ENCODE measurements at regions not wholly inside any gene's neighbourhood (a gene's known extent, or its start where the extent isn't known, plus 50 kb on each side); places are given as distances from the start of the nearest gene placed in this dataset.

GRCh38 chr7:45980973-45981372 is 59.9 kb upstream of the IGFBP3 start:
- CTCF ChIA-PET (ENCODE audit: partially characterized antibody), result no interaction called here
- DNase-seq, result no peak
- no peaks in the 10 kb centered on the region for H3K4me1 Mint-ChIP-seq
- Histone ChIP-seq H3K27me3 (ENCODE audit: insufficient read depth, low read length) (no peaks in the 10 kb centered on the region), H3K4me1 (ENCODE audit: insufficient read depth, low read length) (no peaks in the 10 kb centered on the region), H3K4me3 (ENCODE audit: low read length in 2 of 2) (no peak overlapping the region), H3K36me3 (ENCODE audit: insufficient read depth, low read length) (no peaks in the 10 kb centered on the region), H3K27ac (ENCODE audit: low read depth, low read length) (no peak overlapping the region), H3K9me3 (ENCODE audit: control insufficient read depth in 1 of 2, low read length in 2 of 2) (no peaks in the 10 kb centered on the region)
- H3K27me3 Mint-ChIP-seq, result no peaks in the 10 kb centered on the region
- peaks cover 6 to 11% of the 10 kb centered on the region in 2 donors for H3K36me3 Mint-ChIP-seq
- intact Hi-C loops (cut with micrococcal nuclease), result no loop called here
- no peak overlapping the region for H3K27ac Mint-ChIP-seq
- POLR2A ChIA-PET (ENCODE audit: partially characterized antibody), result no interaction called here
- H3K9me3 Mint-ChIP-seq, result peaks cover 0 to 2% (median 0%) of the 10 kb centered on the region in 8 donors
- no peak overlapping the region for H3K4me3 Mint-ChIP-seq

GRCh38 chr7:45980181-45980905 is 59.3 kb upstream of the IGFBP3 start:
- H3K36me3 Mint-ChIP-seq, result peaks cover 6 to 11% of the 10 kb centered on the region in 2 donors
- H3K27me3 Mint-ChIP-seq, result no peaks in the 10 kb centered on the region
- CTCF ChIA-PET (ENCODE audit: partially characterized antibody), result no interaction called here
- POLR2A ChIA-PET (ENCODE audit: partially characterized antibody), result no interaction called here
- H3K27ac Mint-ChIP-seq, result no peak overlapping the region
- Histone ChIP-seq H3K27me3 (ENCODE audit: insufficient read depth, low read length) (no peaks in the 10 kb centered on the region), H3K4me3 (ENCODE audit: low read length in 2 of 2) (no peak overlapping the region), H3K9me3 (ENCODE audit: control insufficient read depth in 1 of 2, low read length in 2 of 2) (no peaks in the 10 kb centered on the region), H3K4me1 (ENCODE audit: insufficient read depth, low read length) (no peaks in the 10 kb centered on the region), H3K27ac (ENCODE audit: low read depth, low read length) (no peak overlapping the region), H3K36me3 (ENCODE audit: insufficient read depth, low read length) (no peaks in the 10 kb centered on the region)
- peaks cover 0 to 2% (median 0%) of the 10 kb centered on the region in 8 donors for H3K9me3 Mint-ChIP-seq
- DNase-seq, result no peak
- H3K4me3 Mint-ChIP-seq, result no peak overlapping the region
- intact Hi-C loops (cut with micrococcal nuclease), result no loop called here
- H3K4me1 Mint-ChIP-seq, result no peaks in the 10 kb centered on the region

- H3K27me3 Mint-ChIP-seq, result no peaks in the 10 kb centered on the region
- H3K9me3 Mint-ChIP-seq, result peaks cover 0 to 2% (median 0%) of the 10 kb centered on the region in 8 donors
- H3K4me3 ChIP-seq (ENCODE audit: low read length in 2 of 2), result no peak overlapping the region
- POLR2A ChIA-PET (ENCODE audit: partially characterized antibody), result no interaction called here
- H3K4me1 ChIP-seq (ENCODE audit: insufficient read depth, low read length), result no peaks in the 10 kb centered on the region
- CTCF ChIA-PET (ENCODE audit: partially characterized antibody), result no interaction called here
- intact Hi-C loops (cut with micrococcal nuclease), result no loop called here
- H3K4me3 Mint-ChIP-seq, result no peak overlapping the region
- no peaks in the 10 kb centered on the region for H3K27me3 ChIP-seq (ENCODE audit: insufficient read depth, low read length)
- H3K36me3 Mint-ChIP-seq, result peaks cover 6 to 11% of the 10 kb centered on the region in 2 donors
- H3K27ac Mint-ChIP-seq, result no peak overlapping the region
- DNase-seq, result no peak
- H3K36me3 ChIP-seq (ENCODE audit: insufficient read depth, low read length), result no peaks in the 10 kb centered on the region
- H3K4me1 Mint-ChIP-seq, result no peaks in the 10 kb centered on the region
- no peak overlapping the region for H3K27ac ChIP-seq (ENCODE audit: low read depth, low read length)
- H3K9me3 ChIP-seq (ENCODE audit: control insufficient read depth in 1 of 2, low read length in 2 of 2), result no peaks in the 10 kb centered on the region
Measured at GRCh38 chr7:45979275-45980180, 58.5 kb upstream of the IGFBP3 start.

- POLR2A ChIA-PET (ENCODE audit: partially characterized antibody), result no interaction called here
- no peaks in the 10 kb centered on the region for H3K4me1 Mint-ChIP-seq
- H3K9me3 Mint-ChIP-seq, result peaks cover 0 to 2% (median 0%) of the 10 kb centered on the region in 8 donors
- no peak overlapping the region for H3K4me3 Mint-ChIP-seq
- Histone ChIP-seq H3K27me3 (ENCODE audit: insufficient read depth, low read length) (no peaks in the 10 kb centered on the region), H3K4me3 (ENCODE audit: low read length in 2 of 2) (no peak overlapping the region), H3K27ac (ENCODE audit: low read depth, low read length) (no peak overlapping the region), H3K36me3 (ENCODE audit: insufficient read depth, low read length) (no peaks in the 10 kb centered on the region), H3K9me3 (ENCODE audit: control insufficient read depth in 1 of 2, low read length in 2 of 2) (no peaks in the 10 kb centered on the region), H3K4me1 (ENCODE audit: insufficient read depth, low read length) (no peaks in the 10 kb centered on the region)
- DNase-seq, result no peak
- intact Hi-C loops (cut with micrococcal nuclease), result no loop called here
- H3K27ac Mint-ChIP-seq, result no peak overlapping the region
- H3K27me3 Mint-ChIP-seq, result no peaks in the 10 kb centered on the region
- H3K36me3 Mint-ChIP-seq, result peaks cover 6 to 11% of the 10 kb centered on the region in 2 donors
- CTCF ChIA-PET (ENCODE audit: partially characterized antibody), result no interaction called here
Measured at GRCh38 chr7:45978731-45979211, 57.7 kb upstream of the IGFBP3 start.

GRCh38 chr7:45978010-45978681 is 57.1 kb upstream of the IGFBP3 start:
- no peaks in the 10 kb centered on the region for H3K27me3 ChIP-seq (ENCODE audit: insufficient read depth, low read length)
- no peak overlapping the region for H3K4me3 ChIP-seq (ENCODE audit: low read length in 2 of 2)
- Mint-ChIP-seq H3K9me3 (peaks cover 0 to 2% (median 0%) of the 10 kb centered on the region in 8 donors), H3K27ac (no peak overlapping the region), H3K27me3 (no peaks in the 10 kb centered on the region), H3K4me3 (no peak overlapping the region), H3K36me3 (peaks cover 6 to 11% of the 10 kb centered on the region in 2 donors), H3K4me1 (no peaks in the 10 kb centered on the region)
- no peaks in the 10 kb centered on the region for H3K9me3 ChIP-seq (ENCODE audit: control insufficient read depth in 1 of 2, low read length in 2 of 2)
- no peak overlapping the region for H3K27ac ChIP-seq (ENCODE audit: low read depth, low read length)
- H3K36me3 ChIP-seq (ENCODE audit: insufficient read depth, low read length), result no peaks in the 10 kb centered on the region
- ChIA-PET CTCF (ENCODE audit: partially characterized antibody) (no interaction called here), POLR2A (ENCODE audit: partially characterized antibody) (no interaction called here)
- no peak for DNase-seq
- no peaks in the 10 kb centered on the region for H3K4me1 ChIP-seq (ENCODE audit: insufficient read depth, low read length)
- intact Hi-C loops (cut with micrococcal nuclease), result no loop called here

GRCh38 chr7:45977256-45977780 is 56.2 kb upstream of the IGFBP3 start:
- ChIA-PET POLR2A (ENCODE audit: partially characterized antibody) (no interaction called here), CTCF (ENCODE audit: partially characterized antibody) (no interaction called here)
- intact Hi-C loops (cut with micrococcal nuclease), result no loop called here
- H3K9me3 ChIP-seq (ENCODE audit: control insufficient read depth in 1 of 2, low read length in 2 of 2), result no peaks in the 10 kb centered on the region
- no peak for DNase-seq
- Mint-ChIP-seq H3K27ac (no peak overlapping the region), H3K36me3 (peaks cover 6 to 11% of the 10 kb centered on the region in 2 donors), H3K4me1 (no peaks in the 10 kb centered on the region), H3K27me3 (no peaks in the 10 kb centered on the region), H3K4me3 (no peak overlapping the region), H3K9me3 (peaks cover 0 to 2% (median 0%) of the 10 kb centered on the region in 8 donors)
- no peaks in the 10 kb centered on the region for H3K4me1 ChIP-seq (ENCODE audit: insufficient read depth, low read length)
- H3K36me3 ChIP-seq (ENCODE audit: insufficient read depth, low read length), result no peaks in the 10 kb centered on the region
- no peaks in the 10 kb centered on the region for H3K27me3 ChIP-seq (ENCODE audit: insufficient read depth, low read length)
- H3K4me3 ChIP-seq (ENCODE audit: low read length in 2 of 2), result no peak overlapping the region
- H3K27ac ChIP-seq (ENCODE audit: low read depth, low read length), result no peak overlapping the region

- no peaks in the 10 kb centered on the region for H3K27me3 ChIP-seq (ENCODE audit: insufficient read depth, low read length)
- no peak overlapping the region for H3K4me3 ChIP-seq (ENCODE audit: low read length in 2 of 2)
- Mint-ChIP-seq H3K36me3 (peaks cover 6 to 10% of the 10 kb centered on the region in 2 donors), H3K4me1 (peaks cover 0 to 2% (median 0%) of the 10 kb centered on the region in 4 donors), H3K4me3 (no peak overlapping the region), H3K9me3 (peaks cover 0 to 2% (median 0%) of the 10 kb centered on the region in 8 donors), H3K27me3 (no peaks in the 10 kb centered on the region), H3K27ac (no peak overlapping the region)
- ChIA-PET POLR2A (ENCODE audit: partially characterized antibody) (no interaction called here), CTCF (ENCODE audit: partially characterized antibody) (no interaction called here)
- no peak overlapping the region for H3K27ac ChIP-seq (ENCODE audit: low read depth, low read length)
- DNase-seq, result no peak
- intact Hi-C loops (cut with micrococcal nuclease), result no loop called here
- H3K36me3 ChIP-seq (ENCODE audit: insufficient read depth, low read length), result no peaks in the 10 kb centered on the region
- H3K9me3 ChIP-seq (ENCODE audit: control insufficient read depth in 1 of 2, low read length in 2 of 2), result no peaks in the 10 kb centered on the region
- H3K4me1 ChIP-seq (ENCODE audit: insufficient read depth, low read length), result no peaks in the 10 kb centered on the region
Measured at GRCh38 chr7:45976485-45976856, 55.4 kb upstream of the IGFBP3 start.
